ENCODE measurements at regions not wholly inside any gene's neighbourhood (a gene's known extent, or its start where the extent isn't known, plus 50 kb on each side); places are given as distances from the start of the nearest gene placed in this dataset.

DNA sequence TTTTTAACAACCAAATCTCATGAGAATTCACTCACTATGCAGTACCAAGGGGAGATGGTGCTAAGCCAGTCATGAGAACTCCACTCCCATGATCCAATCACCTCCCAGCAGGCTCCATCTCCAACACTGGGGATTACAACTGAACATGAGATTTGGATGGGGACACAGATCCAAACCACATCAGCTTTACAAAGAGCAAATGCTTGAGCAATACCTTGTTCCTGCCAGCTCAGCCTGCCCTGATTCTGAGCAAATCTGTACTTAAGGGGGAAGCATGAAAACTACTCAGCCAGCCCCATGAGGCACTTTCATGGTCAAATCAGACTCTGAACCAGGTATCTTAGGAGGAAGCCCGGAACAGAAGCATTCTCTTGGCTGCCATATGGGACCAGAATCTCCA, 259.9 kb downstream of the TBC1D4 start:
- Histone ChIP-seq H2BK5ac (ENCODE audit: low read depth, low read length) (no peak overlapping the region), H3K27ac (ENCODE audit: low read depth, low read length) (no peak overlapping the region), H2AFZ (ENCODE audit: low read length) (no peak overlapping the region), H3K9ac (replicated peaks in 1 of 4; ENCODE audit: extremely low read depth in 1 of 4, low read depth in 3 of 4, low read length in 3 of 4) (no peak overlapping the region), H3K27me3 (replicated peaks in 1 of 4; ENCODE audit: control insufficient read depth in 3 of 4, extremely low read depth in 1 of 4, insufficient read depth in 3 of 4, low read length in 3 of 4) (no peaks in the 10 kb centered on the region), H3K4ac (replicated peaks; ENCODE audit: insufficient read length, low read depth, low read length) (no peak overlapping the region), H3K4me2 (ENCODE audit: insufficient read depth in 1 of 2, low read depth in 2 of 2, low read length in 2 of 2) (no peak overlapping the region), H2BK120ac (replicated peaks; ENCODE audit: low read depth, low read length) (no peak overlapping the region), H3K79me2 (ENCODE audit: control insufficient read depth in 1 of 2, insufficient read depth in 2 of 2, low read length in 2 of 2) (no peaks in the 10 kb centered on the region), H3K23ac (ENCODE audit: insufficient read length) (no peak overlapping the region), H4K91ac (replicated peaks; ENCODE audit: insufficient read length, low read length) (no peak overlapping the region), H3K9me3 (ENCODE audit: insufficient read depth in 2 of 2, low read depth in 1 of 2, low read length in 1 of 2) (no peaks in the 10 kb centered on the region), H3K14ac (ENCODE audit: insufficient read length) (no peak overlapping the region), H4K20me1 (replicated peaks in 1 of 2; ENCODE audit: control insufficient read depth in 1 of 2, insufficient read depth in 2 of 2, low read length in 2 of 2) (no peaks in the 10 kb centered on the region), H3K4me1 (replicated peaks in 1 of 4; ENCODE audit: control insufficient read depth in 3 of 4, insufficient read depth in 4 of 4, low read length in 3 of 4) (no peaks in the 10 kb centered on the region; a peak in 2 of 7 replicates), H3K56ac (replicated peaks; ENCODE audit: insufficient read length, low read depth, low read length) (no peak overlapping the region), H3K18ac (ENCODE audit: extremely low read depth, low read length) (no peak overlapping the region), H2BK12ac (ENCODE audit: low read depth, low read length) (no peak overlapping the region), H3K4me3 (ENCODE audit: extremely low read depth in 1 of 4, insufficient read depth in 2 of 4, low read depth in 3 of 4, low read length in 4 of 4) (no peak overlapping the region), H3K23me2 (ENCODE audit: low read depth, low read length) (no peaks in the 10 kb centered on the region), H2AK5ac (ENCODE audit: low read depth, low read length) (no peak overlapping the region), H4K8ac (ENCODE audit: extremely low read depth, insufficient read depth, low read length) (no peak overlapping the region), H3K79me1 (ENCODE audit: low read depth, low read length) (no peaks in the 10 kb centered on the region), H4K5ac (ENCODE audit: insufficient read length, low read depth, low read length) (no peak overlapping the region), H3K36me3 (ENCODE audit: control insufficient read depth in 2 of 4, insufficient read depth in 4 of 4, low read length in 3 of 4) (no peaks in the 10 kb centered on the region), H2BK20ac (ENCODE audit: low read length) (no peak overlapping the region), H2BK15ac (ENCODE audit: low read length) (no peak overlapping the region)
- FAIRE-seq (no peak), DNase-seq (ENCODE audit: low read depth in 1 of 2, low spot score in 2 of 2) (no peak)
- TF ChIP-seq SUZ12 (IDR thresholded peaks at IDR 0.05; ENCODE audit: low read length) (no peak), TBP (IDR thresholded peaks at IDR 0.05; ENCODE audit: low read depth, low read length) (no peak), CREB1 (IDR thresholded peaks at IDR 0.05) (no peak), ATF3 (IDR thresholded peaks at IDR 0.05; ENCODE audit: insufficient read depth, low read depth, low read length) (no peak), EZH2 (IDR thresholded peaks at IDR 0.05; ENCODE audit: low read depth, low read length, severe bottlenecking) (no peak), BCL11A (IDR thresholded peaks at IDR 0.05; ENCODE audit: low read depth in 2 of 2, low read length in 2 of 2) (no peak), ASH2L (IDR thresholded peaks at IDR 0.05; ENCODE audit: low read length) (no peak)
- ChIA-PET POLR2A (ENCODE audit: partially characterized antibody) (no interaction called here), CTCF (ENCODE audit: partially characterized antibody) (no interaction called here)
- 60% methylated on average over 1 of the region's 1 CpG; no CpG with 5 or more reads in 1 of the 2 experiments for WGBS, 2 experiments (ENCODE audit: extremely low coverage in 1 of 2, insufficient coverage in 1 of 2, insufficient read length in 1 of 2, insufficient replicate concordance in 2 of 2, low coverage in 1 of 2, low lambda C conversion rate in 2 of 2, missing lambda C conversion rate in 1 of 2)
